Colonic mucosa (tissue), 4 donors: ENCODE measurements at regions not wholly inside any gene's neighbourhood (a gene's known extent, or its start where the extent isn't known, plus 50 kb on each side); places are given as distances from the start of the nearest gene placed in this dataset.

ENCODE experiments used
- DNase-seq: peaks from one replicate; pipeline ENCODE4 v3.0.0-alpha.2; 2020
- H3K27ac ChIP-seq: fragments of 200-600 bp; one replicate; pipeline ENCODE4 v1.8.0; 2021
- H3K27me3 ChIP-seq: fragments of 200-600 bp; one replicate; pipeline ENCODE4 v1.8.0; 2021
- H3K36me3 ChIP-seq: fragments of 200-600 bp; one replicate; pipeline ENCODE4 v1.8.0; 2021
- H3K4me1 ChIP-seq: fragments of 200-600 bp; one replicate; pipeline ENCODE4 v1.8.0; 2021; ENCODE audit warnings: mild to moderate bottlenecking
- H3K4me3 ChIP-seq: fragments of 200-600 bp; one replicate; pipeline ENCODE4 v1.8.0; 2021
- H3K9ac ChIP-seq, 2 donors: one replicate each; pipeline ENCODE4 v1.7.0; 2013; ENCODE audit warnings: control low read depth in 2 of 2, low read depth in 2 of 2, low read length in 2 of 2
- H3K9me3 ChIP-seq: fragments of 200-600 bp; one replicate; pipeline ENCODE4 v1.8.0; 2021
- intact Hi-C: fragments of 100-400 bp; cut with DNase I; formaldehyde crosslinking; loops from one replicate; pipeline ENCODE4 v1.14.1; 2022
- TF ChIP-seq, protein P1 (sequence below): fragments of 200-600 bp; IDR thresholded peaks from one replicate; pipeline ENCODE4 v1.8.0; 2022; ENCODE audit warnings: antibody characterized with exemption, mild to moderate bottlenecking
- donor health status: healthy.
- donor health status: DM: no; HTN: no; CAD: no.
- donor health status: DM: no; HTN: no; CAD: no.

DNA sequence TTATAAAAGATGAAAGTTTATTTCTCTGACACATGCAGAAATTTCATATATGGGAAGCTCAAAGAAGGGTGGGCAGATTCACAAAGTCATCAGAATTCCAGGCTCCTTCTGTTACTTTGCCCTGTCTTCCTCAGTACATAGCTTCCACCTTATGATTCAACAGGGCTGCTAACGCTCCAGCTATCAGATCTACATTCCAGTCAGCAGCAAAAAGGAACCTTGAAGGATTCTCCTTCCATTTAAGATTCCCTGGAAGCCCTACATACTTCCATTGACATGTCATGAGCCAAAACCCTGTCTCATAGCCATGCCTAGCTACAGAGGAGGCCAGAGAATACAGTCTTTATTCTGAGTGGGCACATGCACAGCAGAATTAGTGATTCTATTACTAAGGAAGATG, 103.3 kb downstream of the NCR2 start:
- DNase-seq = no peak
- TF ChIP-seq, protein P1, sequence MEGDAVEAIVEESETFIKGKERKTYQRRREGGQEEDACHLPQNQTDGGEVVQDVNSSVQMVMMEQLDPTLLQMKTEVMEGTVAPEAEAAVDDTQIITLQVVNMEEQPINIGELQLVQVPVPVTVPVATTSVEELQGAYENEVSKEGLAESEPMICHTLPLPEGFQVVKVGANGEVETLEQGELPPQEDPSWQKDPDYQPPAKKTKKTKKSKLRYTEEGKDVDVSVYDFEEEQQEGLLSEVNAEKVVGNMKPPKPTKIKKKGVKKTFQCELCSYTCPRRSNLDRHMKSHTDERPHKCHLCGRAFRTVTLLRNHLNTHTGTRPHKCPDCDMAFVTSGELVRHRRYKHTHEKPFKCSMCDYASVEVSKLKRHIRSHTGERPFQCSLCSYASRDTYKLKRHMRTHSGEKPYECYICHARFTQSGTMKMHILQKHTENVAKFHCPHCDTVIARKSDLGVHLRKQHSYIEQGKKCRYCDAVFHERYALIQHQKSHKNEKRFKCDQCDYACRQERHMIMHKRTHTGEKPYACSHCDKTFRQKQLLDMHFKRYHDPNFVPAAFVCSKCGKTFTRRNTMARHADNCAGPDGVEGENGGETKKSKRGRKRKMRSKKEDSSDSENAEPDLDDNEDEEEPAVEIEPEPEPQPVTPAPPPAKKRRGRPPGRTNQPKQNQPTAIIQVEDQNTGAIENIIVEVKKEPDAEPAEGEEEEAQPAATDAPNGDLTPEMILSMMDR = no peak
- intact Hi-C loops = no loop called here
- no peak overlapping the region for H3K4me3 ChIP-seq
- H3K9me3 ChIP-seq = no peaks in the 10 kb centered on the region
- H3K27me3 ChIP-seq = no peaks in the 10 kb centered on the region
- no peaks in the 10 kb centered on the region for H3K36me3 ChIP-seq
- no peak overlapping the region for H3K27ac ChIP-seq
- H3K9ac ChIP-seq = no peak overlapping the region
- peaks cover 5% of the 10 kb centered on the region for H3K4me1 ChIP-seq

DNA sequence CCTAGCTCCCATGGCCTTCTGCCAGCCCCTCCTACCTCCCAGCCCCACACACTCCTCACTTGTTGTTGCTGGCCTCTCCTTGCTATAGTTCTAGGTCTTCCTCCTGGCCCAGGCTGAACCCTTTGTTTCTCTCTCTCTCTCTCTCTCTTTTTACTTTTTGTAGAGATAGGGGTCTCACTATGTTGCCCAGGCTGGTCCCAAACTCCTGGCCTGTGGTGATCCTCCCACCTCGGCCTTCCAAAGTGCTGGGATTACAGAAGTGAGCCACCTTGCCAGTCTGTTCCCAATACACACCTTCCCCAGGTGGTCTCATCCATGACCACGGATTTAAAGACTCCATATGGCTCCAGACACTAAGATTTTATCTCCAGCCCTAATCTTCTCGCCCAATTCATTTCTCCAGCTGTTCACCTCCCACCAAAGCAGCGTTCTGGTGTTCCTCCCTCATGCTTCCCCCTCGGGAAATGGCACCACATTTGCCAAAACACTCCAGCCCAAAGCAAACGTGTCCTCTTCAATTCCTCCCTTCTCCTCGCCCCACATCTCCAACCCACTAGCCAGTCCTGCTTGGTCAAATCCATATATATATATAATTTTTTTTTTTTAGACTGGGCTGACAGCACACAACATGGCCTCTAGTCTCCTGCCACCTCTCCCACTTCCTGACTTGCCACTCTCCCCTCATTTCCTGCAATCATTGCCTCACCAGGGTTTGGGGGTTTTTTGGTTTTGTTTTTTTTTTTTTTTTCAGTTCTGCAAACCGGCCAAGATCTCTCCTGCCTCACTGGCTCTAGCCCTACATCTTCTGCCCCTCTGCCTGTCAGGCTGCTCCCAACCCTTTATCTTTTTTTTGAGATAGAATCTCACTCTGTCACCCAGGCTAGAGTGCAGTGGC, 104.4 kb downstream of the NCR2 start:
- H3K9ac ChIP-seq = no peak overlapping the region
- no peak overlapping the region for H3K27ac ChIP-seq
- H3K4me1 ChIP-seq = peaks cover 5% of the 10 kb centered on the region
- TF ChIP-seq, protein P1 = no peak
- H3K36me3 ChIP-seq = no peaks in the 10 kb centered on the region
- H3K4me3 ChIP-seq = no peak overlapping the region
- no peaks in the 10 kb centered on the region for H3K9me3 ChIP-seq
- DNase-seq = no peak
- H3K27me3 ChIP-seq = no peaks in the 10 kb centered on the region
- intact Hi-C loops = no loop called here

DNA sequence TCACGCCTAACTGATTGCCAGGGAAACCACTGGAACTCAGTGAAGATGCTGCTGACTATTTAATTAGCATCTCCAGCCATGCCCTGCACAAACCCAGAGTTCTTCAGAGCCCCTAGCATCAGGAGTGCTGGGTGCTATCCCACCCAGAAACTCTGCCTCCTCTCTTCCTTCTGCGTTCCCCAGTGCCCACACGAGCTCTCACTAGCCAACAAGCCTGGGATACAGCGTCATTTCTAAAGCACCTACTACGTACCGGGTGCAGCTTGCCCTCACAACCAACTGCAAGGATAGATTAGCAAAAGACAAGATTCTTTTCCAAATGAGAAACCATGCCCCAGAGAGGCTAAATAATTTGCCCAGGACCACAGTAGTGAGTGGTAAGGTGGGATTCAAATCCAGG, 105.2 kb upstream of the FOXP4 start:
- Histone ChIP-seq H3K9ac (no peak overlapping the region), H3K4me1 (peaks cover 5% of the 10 kb centered on the region), H3K9me3 (no peaks in the 10 kb centered on the region), H3K4me3 (no peak overlapping the region), H3K36me3 (no peaks in the 10 kb centered on the region), H3K27ac (no peak overlapping the region), H3K27me3 (no peaks in the 10 kb centered on the region)
- intact Hi-C loops = no loop called here
- TF ChIP-seq, protein P1 = no peak
- no peak for DNase-seq

DNA sequence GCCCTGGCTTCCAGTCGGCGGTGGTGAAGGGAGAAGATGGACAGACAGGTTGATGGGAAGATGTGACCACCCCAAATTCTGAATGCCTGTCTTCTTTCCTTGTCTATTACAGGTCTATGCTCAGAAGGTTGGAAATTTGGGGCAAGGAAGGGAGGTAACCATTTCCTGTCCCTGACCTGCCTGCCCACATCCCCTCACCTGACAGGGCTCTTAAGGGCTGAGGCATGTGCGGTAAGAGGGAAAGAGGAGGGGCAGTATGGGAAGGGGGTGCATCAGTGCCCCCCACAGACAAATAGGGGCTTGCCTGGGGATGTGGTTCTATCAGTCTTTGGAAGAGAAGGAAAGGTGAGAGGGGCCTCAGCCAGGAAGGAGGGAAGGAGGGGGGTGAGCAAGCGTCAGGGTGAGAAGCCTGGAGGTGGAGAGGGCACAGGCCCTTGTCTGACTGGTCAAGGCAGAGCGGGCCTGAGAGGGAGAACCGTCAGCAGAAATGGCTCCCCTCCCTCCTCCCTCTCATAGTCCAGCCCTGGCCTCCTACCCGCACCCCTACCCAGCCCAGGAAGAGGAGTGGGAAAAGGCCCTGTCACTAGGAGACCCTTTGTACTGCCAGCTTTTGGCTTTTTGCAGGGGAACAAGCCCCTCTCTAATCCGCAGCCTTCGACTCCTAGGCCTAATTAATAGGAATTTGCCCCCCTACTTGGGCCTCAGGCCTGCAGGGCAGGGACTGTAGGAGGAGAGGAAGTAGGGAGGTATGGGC, 104.4 kb upstream of the FOXP4 start:
- no peak overlapping the region for H3K9ac ChIP-seq
- H3K27ac ChIP-seq = no peak overlapping the region
- H3K9me3 ChIP-seq = no peaks in the 10 kb centered on the region
- no peaks in the 10 kb centered on the region for H3K27me3 ChIP-seq
- no peak overlapping the region for H3K4me3 ChIP-seq
- TF ChIP-seq, protein P1 = no peak
- DNase-seq = no peak
- H3K4me1 ChIP-seq = peaks cover 5% of the 10 kb centered on the region
- no peaks in the 10 kb centered on the region for H3K36me3 ChIP-seq
- intact Hi-C loops = no loop called here

DNA sequence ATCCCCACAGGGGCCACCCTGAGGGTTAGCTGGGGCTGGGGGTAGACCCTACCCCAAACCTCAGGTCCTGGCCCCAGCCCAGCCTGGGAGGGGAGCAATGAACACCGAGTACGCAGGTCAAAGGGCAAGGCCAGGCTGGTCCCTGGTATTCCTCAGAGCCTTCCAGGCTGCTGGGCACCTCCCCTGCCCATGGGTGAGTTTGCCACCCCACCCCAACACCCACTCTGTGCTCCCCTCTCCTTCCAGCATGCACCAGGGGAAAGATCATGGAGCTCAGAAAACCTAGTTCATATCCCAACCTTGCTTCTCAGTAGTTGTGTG, 103.9 kb upstream of the FOXP4 start:
- no peak overlapping the region for H3K4me3 ChIP-seq
- H3K9ac ChIP-seq = no peak overlapping the region
- TF ChIP-seq, protein P1 = no peak
- DNase-seq = no peak
- no peak overlapping the region for H3K27ac ChIP-seq
- intact Hi-C loops = no loop called here
- H3K36me3 ChIP-seq = no peaks in the 10 kb centered on the region
- H3K4me1 ChIP-seq = peaks cover 5% of the 10 kb centered on the region
- H3K9me3 ChIP-seq = no peaks in the 10 kb centered on the region
- H3K27me3 ChIP-seq = no peaks in the 10 kb centered on the region
